Activated CD4-positive, alpha-beta T cell treated with anti-CD3 and anti-CD28 coated beads, Interleukin-2, amount 50 U/mL, for 4 hours (primary cell): ENCODE measurements at regions not wholly inside any gene's neighbourhood (a gene's known extent, or its start where the extent isn't known, plus 50 kb on each side); places are given as distances from the start of the nearest gene placed in this dataset.
"Not testable (repeated sequence)": the region's sequence is repeated elsewhere in the genome, so short reads cannot be mapped to it uniquely, and the experiment has no call there.

Source experiments
- DNase-seq, 2 experiments: peaks; one replicate each; pipeline ENCODE4 v3.0.0-alpha.2; 2020

- DNase-seq, result no peak
Measured at GRCh38 chr20:60100780-60101179, 142.6 kb downstream of the CDH26 start.

- no peak for DNase-seq
Measured at GRCh38 chr20:60101201-60101890, 143.1 kb downstream of the CDH26 start.

GRCh38 chr20:60101891-60102281, 143.7 kb downstream of the CDH26 start:
- DNase-seq, result no peak

- DNase-seq, result no peak
Measured at GRCh38 chr20:60102665-60103210, 144.5 kb downstream of the CDH26 start.

GRCh38 chr20:60104993-60105803, 147.0 kb downstream of the CDH26 start:
- no peak for DNase-seq

GRCh38 chr20:60106186-60106585, 148.0 kb downstream of the CDH26 start:
- DNase-seq, result not testable (repeated sequence)

- no peak for DNase-seq
Measured at GRCh38 chr20:60107621-60108390, 149.6 kb downstream of the CDH26 start.

- no peak for DNase-seq
Measured at GRCh38 chr20:60108397-60108796, 150.2 kb downstream of the CDH26 start.

- DNase-seq, result no peak
Measured at GRCh38 chr20:60113024-60113724, 155.0 kb downstream of the CDH26 start.

GRCh38 chr20:60113771-60114170, 155.5 kb downstream of the CDH26 start:
- DNase-seq, result no peak

GRCh38 chr20:60115451-60115850, 157.2 kb downstream of the CDH26 start:
- no peak for DNase-seq

- no peak for DNase-seq
Measured at GRCh38 chr20:60116128-60116909, 158.1 kb downstream of the CDH26 start.

GRCh38 chr20:60117065-60117464, 158.8 kb downstream of the CDH26 start:
- DNase-seq, result no peak

GRCh38 chr20:60121903-60122302, 163.7 kb downstream of the CDH26 start:
- DNase-seq, result no peak

- no peak for DNase-seq
Measured at GRCh38 chr20:60122671-60123070, 164.4 kb downstream of the CDH26 start.

- no peak for DNase-seq
Measured at GRCh38 chr20:60123096-60123495, 164.9 kb downstream of the CDH26 start.

GRCh38 chr20:60123652-60124051, 165.4 kb downstream of the CDH26 start:
- no peak for DNase-seq

- no peak for DNase-seq
Measured at GRCh38 chr20:60124776-60125381, 166.7 kb downstream of the CDH26 start.

- DNase-seq, result no peak
Measured at GRCh38 chr20:60125513-60125912, 167.3 kb downstream of the CDH26 start.

GRCh38 chr20:60126975-60127374, 168.8 kb downstream of the CDH26 start:
- no peak for DNase-seq

GRCh38 chr20:60131375-60131774, 173.2 kb downstream of the CDH26 start:
- DNase-seq, result no peak
